ENCODE measurements at regions not wholly inside any gene's neighbourhood (a gene's known extent, or its start where the extent isn't known, plus 50 kb on each side); places are given as distances from the start of the nearest gene placed in this dataset.

GRCh38 chr5:67297802-67298532, 101.4 kb upstream of the CD180 start:
- no peak for DNase-seq (ENCODE audit: low spot score)

GRCh38 chr5:67297376-67297775, 100.8 kb upstream of the CD180 start:
- DNase-seq (ENCODE audit: low spot score) = no peak

- DNase-seq (ENCODE audit: low spot score) = no peak
Observed at GRCh38 chr5:67294266-67294938, 97.8 kb upstream of the CD180 start.

GRCh38 chr5:67293226-67293625, 96.6 kb upstream of the CD180 start:
- DNase-seq (ENCODE audit: low spot score) = peak; percentile 80

- DNase-seq (ENCODE audit: low spot score) = no peak
Observed at GRCh38 chr5:67292201-67292940, 95.8 kb upstream of the CD180 start.

GRCh38 chr5:67291671-67292070, 95.1 kb upstream of the CD180 start:
- DNase-seq (ENCODE audit: low spot score) = peak; percentile 87

GRCh38 chr5:67291066-67291465, 94.5 kb upstream of the CD180 start:
- DNase-seq (ENCODE audit: low spot score) = no peak

- no peak for DNase-seq (ENCODE audit: low spot score)
Observed at GRCh38 chr5:67290655-67291054, 94.1 kb upstream of the CD180 start.

- DNase-seq (ENCODE audit: low spot score) = no peak
Observed at GRCh38 chr5:67289763-67290521, 93.3 kb upstream of the CD180 start.

GRCh38 chr5:67287510-67288268, 91.1 kb upstream of the CD180 start:
- no peak for DNase-seq (ENCODE audit: low spot score)

GRCh38 chr5:67286006-67286405, 89.4 kb upstream of the CD180 start:
- no peak for DNase-seq (ENCODE audit: low spot score)

GRCh38 chr5:67283988-67284487, 87.4 kb upstream of the CD180 start:
- no peak for DNase-seq (ENCODE audit: low spot score)

GRCh38 chr5:67283275-67283987, 86.8 kb upstream of the CD180 start:
- peak; percentile 99 for DNase-seq (ENCODE audit: low spot score)

GRCh38 chr5:67281874-67282273, 85.3 kb upstream of the CD180 start:
- no peak for DNase-seq (ENCODE audit: low spot score)

GRCh38 chr5:67273689-67274356, 77.2 kb upstream of the CD180 start:
- DNase-seq (ENCODE audit: low spot score) = no peak

- no peak for DNase-seq (ENCODE audit: low spot score)
Observed at GRCh38 chr5:67272453-67273130, 76.0 kb upstream of the CD180 start.

GRCh38 chr5:67268231-67269021, 71.8 kb upstream of the CD180 start:
- peak; percentile 95 for DNase-seq (ENCODE audit: low spot score)

GRCh38 chr5:67267512-67268216, 71.1 kb upstream of the CD180 start:
- no peak for DNase-seq (ENCODE audit: low spot score)

Data from globus pallidus (tissue), 1 donor.